KG1 (cell line): ENCODE measurements at regions not wholly inside any gene's neighbourhood (a gene's known extent, or its start where the extent isn't known, plus 50 kb on each side); places are given as distances from the start of the nearest gene placed in this dataset.

Experiments used
- DNase-seq: peaks from one replicate; lab custom pipeline; 2025; lab: John Stamatoyannopoulos, UW

GRCh38 chr7:12456506-12456905, 52.8 kb upstream of the VWDE start:
- no peak for DNase-seq

- no peak for DNase-seq
Observed at GRCh38 chr7:12458520-12459131, 55.0 kb upstream of the VWDE start.

GRCh38 chr7:12467837-12468236, 64.2 kb upstream of the VWDE start:
- DNase-seq, result no peak

- DNase-seq, result no peak
Observed at GRCh38 chr7:12469568-12469967, 65.9 kb upstream of the VWDE start.

GRCh38 chr7:12470930-12471329, 67.3 kb upstream of the VWDE start:
- DNase-seq, result no peak

- no peak for DNase-seq
Observed at GRCh38 chr7:12474035-12474434, 70.4 kb upstream of the VWDE start.

GRCh38 chr7:12475362-12476063, 71.8 kb upstream of the VWDE start:
- no peak for DNase-seq

- no peak for DNase-seq
Observed at GRCh38 chr7:12477620-12478019, 74.0 kb upstream of the VWDE start.

- no peak for DNase-seq
Observed at GRCh38 chr7:12481722-12482121, 78.1 kb upstream of the VWDE start.

GRCh38 chr7:12485845-12486244, 82.2 kb upstream of the VWDE start:
- no peak for DNase-seq

GRCh38 chr7:12488341-12488740, 82.2 kb upstream of the SCIN start:
- DNase-seq, result no peak

GRCh38 chr7:12490107-12490688, 80.3 kb upstream of the SCIN start:
- DNase-seq, result no peak

- DNase-seq, result no peak
Observed at GRCh38 chr7:12490940-12491339, 79.6 kb upstream of the SCIN start.

- no peak for DNase-seq
Observed at GRCh38 chr7:12491526-12491925, 79.0 kb upstream of the SCIN start.

- no peak for DNase-seq
Observed at GRCh38 chr7:12493407-12493806, 77.1 kb upstream of the SCIN start.

- no peak for DNase-seq
Observed at GRCh38 chr7:12493863-12494686, 76.4 kb upstream of the SCIN start.

GRCh38 chr7:12494687-12495024, 75.9 kb upstream of the SCIN start:
- DNase-seq, result no peak

- peak; percentile 22 for DNase-seq
Observed at GRCh38 chr7:12496901-12497674, 73.4 kb upstream of the SCIN start.

GRCh38 chr7:12504149-12504548, 66.4 kb upstream of the SCIN start:
- DNase-seq, result no peak

GRCh38 chr7:12508005-12508404, 62.5 kb upstream of the SCIN start:
- DNase-seq, result no peak

- DNase-seq, result no peak
Observed at GRCh38 chr7:12508554-12508953, 62.0 kb upstream of the SCIN start.

GRCh38 chr7:12517451-12517850, 53.1 kb upstream of the SCIN start:
- no peak for DNase-seq
